Gastroesophageal sphincter (tissue), 4 donors: ENCODE measurements at regions not wholly inside any gene's neighbourhood (a gene's known extent, or its start where the extent isn't known, plus 50 kb on each side); places are given as distances from the start of the nearest gene placed in this dataset.

ENCODE experiments used
- ATAC-seq: fragments of 150-250 bp; one replicate; pipeline ENCODE4 v1.9.1; 2016; ENCODE audit warnings: mild to moderate bottlenecking, moderate library complexity
- H3K27ac ChIP-seq, 4 donors: fragments of 200-600 bp; sonication (generic) in 3 of 4; 1 replicate in 3 of 4; 2 replicates in 1 of 4; pipeline ENCODE4 v1.5.1; 2016 to 2019
- H3K27me3 ChIP-seq: fragments of 200-600 bp; sonication (generic); one replicate; pipeline ENCODE4 v1.5.1; 2019
- H3K36me3 ChIP-seq, 2 donors: fragments of 200-600 bp; sonication (generic); one replicate each; pipeline ENCODE4 v1.5.1; 2019; ENCODE audit warnings: control low read depth in 1 of 2
- H3K4me1 ChIP-seq, 3 donors: fragments of 200-600 bp; sonication (generic); 1 replicate in 2 of 3; 2 replicates in 1 of 3; pipeline ENCODE4 v1.5.1; 2016 to 2019; ENCODE audit warnings: control low read depth in 2 of 3
- H3K4me3 ChIP-seq, 2 donors: fragments of 200-600 bp; sonication (generic); one replicate each; pipeline ENCODE4 v1.5.1; 2019; ENCODE audit warnings: mild to moderate bottlenecking in 1 of 2, moderate library complexity in 1 of 2
- H3K9me3 ChIP-seq, 3 donors: fragments of 200-600 bp; sonication (generic); one replicate each; pipeline ENCODE4 v1.5.1; 2017 to 2019; ENCODE audit warnings: control low read depth in 2 of 3
- CTCF ChIP-seq, 4 experiments: fragments of 200-600 bp in 2 of 4; fragments of 450-650 bp in 2 of 4; sonication (generic) in 1 of 4; IDR thresholded peaks; one replicate each; pipeline ENCODE4 v1.5.1; 2017 to 2019; ENCODE audit warnings: antibody characterized with exemption in 4 of 4, mild to moderate bottlenecking in 2 of 4, moderate library complexity in 2 of 4
- EP300 ChIP-seq: sonication (generic); formaldehyde crosslinking; IDR thresholded peaks from one replicate; pipeline ENCODE4 v1.6.1; 2017; ENCODE audit warnings: antibody characterized with exemption, mild to moderate bottlenecking
- POLR2A ChIP-seq, 2 donors: fragments of 450-650 bp; IDR thresholded peaks; one replicate each; pipeline ENCODE4 v1.6.1; 2017; ENCODE audit warnings: antibody characterized with exemption in 2 of 2, mild to moderate bottlenecking in 2 of 2, moderate library complexity in 1 of 2
- POLR2AphosphoS5 ChIP-seq: sonication (generic); formaldehyde crosslinking; IDR thresholded peaks from one replicate; pipeline ENCODE4 v1.6.1; 2017; ENCODE audit warnings: antibody characterized with exemption
- WGBS, 2 donors: methylation state at CpG; one replicate each; pipeline ENCODE4 v1.1.5; 2018; ENCODE audit warnings: low coverage in 1 of 2; 5-methylcytosine and 5-hydroxymethylcytosine counted together

GRCh38 chr2:181807526-181807925, 84.0 kb upstream of the ITPRID2 start:
- Histone ChIP-seq H3K4me1 (peaks cover 0 to 27% (median 4%) of the 10 kb centered on the region in 3 donors), H3K9me3 (no peaks in the 10 kb centered on the region), H3K27me3 (no peaks in the 10 kb centered on the region), H3K4me3 (no peak overlapping the region), H3K36me3 (no peaks in the 10 kb centered on the region), H3K27ac (no peak overlapping the region)
- TF ChIP-seq CTCF (IDR thresholded peaks at IDR 0.05), result no peak
- TF ChIP-seq EP300, result no peak
- no peak for TF ChIP-seq POLR2AphosphoS5
- TF ChIP-seq POLR2A (IDR thresholded peaks at IDR 0.05), result no peak
- ATAC-seq, result no peak
- 77 to 92% methylated on average over 2 of the region's 2 CpGs for WGBS, 2 donors

GRCh38 chr2:181810823-181811695, 80.5 kb upstream of the ITPRID2 start:
- WGBS, 2 donors, result 32 to 33% methylated on average over 8 of the region's 9 CpGs
- peaks cover 0 to 19% (median 4%) of the 10 kb centered on the region in 3 donors for H3K4me1 ChIP-seq
- H3K27me3 ChIP-seq, result no peaks in the 10 kb centered on the region
- peak; percentile 77 for ATAC-seq
- no peaks in the 10 kb centered on the region for H3K9me3 ChIP-seq
- no peak overlapping the region for H3K4me3 ChIP-seq
- TF ChIP-seq EP300 (no peak), POLR2AphosphoS5 (peak; percentile 35)
- no peaks in the 10 kb centered on the region for H3K36me3 ChIP-seq
- H3K27ac ChIP-seq, result peak overlapping the region in 3 of 4 donors; percentile 24 to 65 (median 38)

GRCh38 chr2:181812106-181812743, 79.3 kb upstream of the ITPRID2 start:
- 69 to 92% methylated on average over 2 of the region's 2 CpGs for WGBS, 2 donors
- TF ChIP-seq CTCF (IDR thresholded peaks at IDR 0.05), result no peak
- no peak for TF ChIP-seq POLR2A (IDR thresholded peaks at IDR 0.05)
- no peak for TF ChIP-seq POLR2AphosphoS5
- TF ChIP-seq EP300, result no peak
- peak overlapping the region in 1 of 4 donors; percentile 24 for H3K27ac ChIP-seq

GRCh38 chr2:181814057-181814491, 77.5 kb upstream of the ITPRID2 start:
- H3K9me3 ChIP-seq, result no peaks in the 10 kb centered on the region
- TF ChIP-seq EP300 (no peak), POLR2AphosphoS5 (no peak), CTCF (IDR thresholded peaks at IDR 0.05) (no peak), POLR2A (IDR thresholded peaks at IDR 0.05) (no peak)
- no peak overlapping the region for H3K27ac ChIP-seq
- 70 to 73% methylated on average over 3 of the region's 3 CpGs for WGBS, 2 donors
- no peak overlapping the region for H3K4me3 ChIP-seq
- H3K4me1 ChIP-seq, result peaks cover 0 to 18% (median 4%) of the 10 kb centered on the region in 3 donors
- ATAC-seq, result no peak
- no peaks in the 10 kb centered on the region for H3K36me3 ChIP-seq
- H3K27me3 ChIP-seq, result no peaks in the 10 kb centered on the region

More at GRCh38 chr2:181812106-181812743, 79.3 kb upstream of the ITPRID2 start:
- no peaks in the 10 kb centered on the region for H3K9me3 ChIP-seq
- no peaks in the 10 kb centered on the region for H3K27me3 ChIP-seq
- no peaks in the 10 kb centered on the region for H3K36me3 ChIP-seq
- ATAC-seq, result no peak
- peaks cover 0 to 18% (median 4%) of the 10 kb centered on the region in 3 donors for H3K4me1 ChIP-seq
- H3K4me3 ChIP-seq, result no peak overlapping the region

- Histone ChIP-seq H3K27ac (no peak overlapping the region), H3K4me1 (peaks cover 0 to 22% (median 0%) of the 10 kb centered on the region in 3 donors), H3K4me3 (no peak overlapping the region), H3K36me3 (no peaks in the 10 kb centered on the region), H3K9me3 (no peaks in the 10 kb centered on the region), H3K27me3 (no peaks in the 10 kb centered on the region)
- TF ChIP-seq POLR2A (IDR thresholded peaks at IDR 0.05), result no peak
- TF ChIP-seq CTCF (IDR thresholded peaks at IDR 0.05), result no peak
- TF ChIP-seq EP300, result no peak
- TF ChIP-seq POLR2AphosphoS5, result no peak
- no peak for ATAC-seq
Observed at GRCh38 chr2:181817509-181817908, 74.0 kb upstream of the ITPRID2 start.
